GM21528 (cell line): ENCODE measurements at regions not wholly inside any gene's neighbourhood (a gene's known extent, or its start where the extent isn't known, plus 50 kb on each side); places are given as distances from the start of the nearest gene placed in this dataset.
A peak's percentile ranks its signal among the peaks of the same experiment; 100 is the strongest.

Experiments
- ATAC-seq: cut with Tn5 transposase; IDR thresholded peaks from one replicate; pipeline ENCODE4 v1.9.1; 2021; ENCODE audit warnings: mild to moderate bottlenecking, moderate library complexity; ENCODE audit not compliant: unreplicated experiment, low FRiP score

DNA sequence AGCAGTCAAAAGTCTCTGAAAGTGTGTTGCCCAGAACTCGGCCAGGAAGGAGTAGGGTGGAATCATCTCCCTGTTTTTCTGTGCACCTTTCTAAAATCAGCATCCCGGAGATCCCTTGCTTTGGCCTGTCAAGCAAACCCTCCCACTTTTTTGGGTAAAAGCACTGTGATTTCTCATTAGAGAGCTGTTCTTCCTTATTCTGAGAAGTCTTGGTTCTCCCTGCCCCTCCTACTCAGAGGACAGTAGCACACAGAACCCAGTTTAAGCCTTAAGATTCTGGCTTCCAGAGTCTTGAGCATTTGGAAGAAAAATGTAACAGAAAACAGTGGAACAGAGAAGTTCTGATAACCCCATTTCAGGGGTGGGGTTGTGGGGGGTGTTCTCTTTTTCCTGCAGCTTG, 52.6 kb upstream of the KATNAL1 start:
- ATAC-seq, result no peak

DNA sequence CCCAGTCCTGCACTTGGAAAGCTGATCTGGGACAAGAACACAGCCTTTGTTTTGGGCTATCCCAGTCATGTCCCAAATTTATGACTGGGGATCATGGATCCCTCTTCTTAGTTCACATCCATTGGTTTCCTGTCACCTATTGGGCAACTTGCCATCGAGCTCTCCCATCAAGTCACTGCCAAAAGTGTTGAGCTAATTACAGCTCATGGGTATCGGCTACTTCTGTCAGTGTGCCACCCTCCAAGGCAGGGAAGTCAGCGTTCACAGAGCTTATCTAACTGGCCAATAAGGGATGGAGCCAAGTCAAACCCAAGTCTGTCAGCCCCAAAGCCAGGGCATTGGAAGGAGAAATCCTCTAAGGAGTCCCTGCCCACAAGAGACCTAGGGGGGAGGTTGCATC, 53.2 kb upstream of the KATNAL1 start:
- no peak for ATAC-seq

DNA sequence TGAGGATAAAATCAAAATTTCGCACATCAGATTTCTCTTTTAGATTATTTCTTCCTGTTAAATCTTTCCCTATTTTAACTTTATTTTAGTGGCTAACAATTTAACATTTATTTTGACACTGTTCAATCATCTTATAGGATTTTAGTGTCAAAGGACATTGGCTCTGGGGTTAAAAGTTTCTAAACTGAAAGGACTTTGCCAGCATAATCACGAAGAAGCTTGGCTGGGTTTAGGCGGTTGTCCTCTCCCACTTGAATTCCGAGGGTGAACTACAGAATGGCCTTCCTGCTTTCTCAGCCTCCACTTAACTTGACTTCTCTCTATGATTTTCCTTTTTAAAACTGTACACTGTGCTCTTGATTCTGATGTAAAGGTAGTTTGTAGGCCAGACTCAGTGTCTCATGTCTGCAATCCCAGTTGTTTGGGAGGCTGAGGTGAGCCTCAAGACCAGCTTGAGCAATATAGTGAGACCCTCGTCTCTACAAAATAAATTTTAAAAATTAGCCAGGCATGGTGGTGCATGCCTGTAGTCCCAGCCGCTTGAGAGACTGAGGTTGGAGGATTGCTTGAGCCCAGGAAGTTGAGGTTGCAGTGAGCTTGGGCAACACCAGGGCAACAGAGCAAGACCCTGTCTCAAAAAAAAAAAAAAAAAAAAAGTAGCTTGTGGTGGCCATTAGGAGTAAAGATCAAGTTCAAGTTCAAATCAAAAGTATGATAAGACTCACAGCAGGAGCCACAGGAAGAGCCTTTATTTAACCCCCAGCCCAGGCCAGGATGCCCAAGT, 54.8 kb upstream of the KATNAL1 start:
- no peak for ATAC-seq

- no peak for ATAC-seq
These were observed 55.5 kb upstream of the KATNAL1 start for GRCh38 chr13:30362869-30363268.

DNA sequence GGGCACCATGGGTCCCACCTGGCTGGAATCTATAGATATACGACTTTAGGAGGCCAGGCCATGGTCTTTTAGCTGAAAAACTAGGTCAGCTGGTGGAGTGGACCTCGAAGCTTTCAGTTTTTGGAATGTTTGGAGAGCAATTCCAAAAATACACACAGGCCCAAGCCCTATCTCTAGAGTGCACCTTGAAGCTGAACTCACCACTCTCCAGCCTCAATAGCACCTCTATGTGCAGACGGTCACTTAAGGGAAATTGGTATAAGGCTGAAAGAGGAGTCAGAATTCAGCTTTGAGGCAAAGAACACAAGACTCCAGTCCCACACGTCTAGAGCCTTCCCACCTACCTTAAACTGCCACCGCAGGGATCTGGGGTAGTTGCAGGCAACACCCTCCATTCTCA, 56.4 kb upstream of the KATNAL1 start:
- no peak for ATAC-seq

DNA sequence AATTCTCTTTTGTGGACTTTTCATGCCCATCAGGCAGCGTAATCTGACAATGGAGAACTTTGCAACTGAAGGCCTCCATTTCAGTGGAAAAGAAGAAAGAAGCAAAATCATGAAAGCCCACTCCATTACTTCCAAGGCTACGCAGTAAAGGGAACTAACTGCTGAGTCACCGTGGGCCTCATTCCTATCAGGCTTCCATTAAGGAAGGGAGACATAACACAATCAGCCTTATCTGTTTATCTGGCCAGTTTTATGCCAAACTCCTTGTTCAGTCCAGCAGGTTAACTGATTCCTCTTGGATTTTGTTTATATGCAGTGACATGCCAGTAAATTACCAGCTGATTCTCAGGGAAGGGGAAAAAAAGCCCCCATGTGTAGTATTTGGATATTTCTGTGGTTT, 56.8 kb upstream of the KATNAL1 start:
- no peak for ATAC-seq

- no peak for ATAC-seq
These were observed 57.4 kb upstream of the UBE2L5 start for GRCh38 chr13:30364876-30365275.

GRCh38 chr13:30366088-30366487, 56.2 kb upstream of the UBE2L5 start:
- no peak for ATAC-seq

DNA sequence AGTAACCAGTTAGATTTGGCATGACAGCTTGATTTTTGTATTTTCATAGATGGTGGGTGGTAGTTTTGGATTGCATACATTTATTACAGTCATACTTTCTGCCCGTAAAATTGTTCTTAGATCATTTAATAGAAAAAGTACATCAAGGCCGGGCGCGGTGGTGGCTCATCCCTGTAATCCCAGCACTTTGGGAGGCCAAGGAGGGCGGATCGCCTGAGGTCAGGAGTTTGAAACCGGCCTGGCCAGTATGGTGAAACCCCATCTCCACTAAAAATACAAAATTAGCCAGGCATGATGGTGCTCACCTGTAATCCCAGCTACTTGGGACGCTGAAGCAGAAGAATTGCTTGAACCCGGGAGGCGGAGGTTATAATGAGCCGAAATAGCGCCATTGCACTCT, 55.0 kb upstream of the UBE2L5 start:
- no peak for ATAC-seq

GRCh38 chr13:30370146-30370545, 52.1 kb upstream of the UBE2L5 start:
- ATAC-seq, result no peak

- peak; percentile 3 for ATAC-seq
These were observed 51.3 kb upstream of the UBE2L5 start for GRCh38 chr13:30370916-30371521.

DNA sequence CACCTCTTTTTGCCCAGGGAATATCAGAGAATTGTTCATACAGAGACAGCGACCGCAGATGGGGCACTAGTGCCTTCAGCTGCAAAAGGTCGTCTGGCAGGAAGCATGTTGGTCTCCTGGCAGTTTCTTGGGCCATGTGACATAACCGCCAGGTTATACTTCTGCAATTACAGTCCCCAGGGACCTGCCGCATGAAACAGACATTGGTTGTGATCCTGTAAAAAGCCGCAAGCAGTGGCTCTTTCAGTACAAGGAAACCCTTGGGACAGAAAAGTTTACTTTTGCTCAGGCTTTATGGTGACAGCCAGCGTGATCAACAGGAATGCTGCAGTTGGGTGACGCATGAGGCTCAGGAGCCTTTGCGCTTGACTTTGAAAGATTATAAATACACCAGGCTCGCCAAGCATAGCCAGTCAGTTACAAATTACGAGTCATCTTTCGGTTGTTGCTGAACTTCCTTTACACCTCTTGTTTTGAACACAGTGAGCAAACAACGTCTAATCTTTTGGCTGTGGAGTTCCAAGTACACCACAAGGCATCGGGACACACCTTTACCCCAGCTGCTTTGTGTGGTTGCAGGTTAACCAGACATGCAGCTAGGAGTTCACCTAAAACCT, 50.5 kb upstream of the UBE2L5 start:
- ATAC-seq, result peak; percentile 67
